Activated CD4-positive, alpha-beta memory T cell treated with anti-CD3 and anti-CD28 coated beads for 36 hours (primary cell): ENCODE measurements at regions not wholly inside any gene's neighbourhood (a gene's known extent, or its start where the extent isn't known, plus 50 kb on each side); places are given as distances from the start of the nearest gene placed in this dataset.
"Not testable (repeated sequence)": the region's sequence is repeated elsewhere in the genome, so short reads cannot be mapped to it uniquely, and the experiment has no call there.

Experiments used
- CTCF ChIA-PET: fragments of 350-600 bp; sonication (Branson Sonifier 250); formaldehyde crosslinking; loops from one replicate; lab custom pipeline; 2021; ENCODE audit warnings: antibody characterized with exemption, inconsistent platforms; lab: Charles Lee
- POLR2A ChIA-PET: fragments of 350-600 bp; sonication (Branson Sonifier 250); formaldehyde crosslinking; loops from one replicate; lab custom pipeline; 2021; ENCODE audit warnings: antibody characterized with exemption; lab: Charles Lee
- DNase-seq: peaks from one replicate; pipeline ENCODE4 v3.0.0-alpha.2; 2020
- H3K27ac Mint-ChIP-seq: one replicate; pipeline ENCODE4 v1.8.0; 2021; ENCODE audit warnings: mixed read lengths
- H3K27me3 Mint-ChIP-seq: one replicate; pipeline ENCODE4 v1.8.0; 2021; ENCODE audit warnings: mixed read lengths
- H3K36me3 Mint-ChIP-seq: one replicate; pipeline ENCODE4 v1.8.0; 2021; ENCODE audit warnings: mixed read lengths
- H3K4me1 Mint-ChIP-seq: one replicate; pipeline ENCODE4 v1.8.0; 2021; ENCODE audit warnings: low read depth, mixed read lengths
- H3K4me3 Mint-ChIP-seq: one replicate; pipeline ENCODE4 v1.8.0; 2021; ENCODE audit warnings: mild to moderate bottlenecking, mixed read lengths
- H3K9me3 Mint-ChIP-seq: one replicate; pipeline ENCODE4 v1.8.0; 2021; ENCODE audit warnings: mixed read lengths
- intact Hi-C: fragments of 100-400 bp; cut with micrococcal nuclease; formaldehyde crosslinking; loops from one replicate; pipeline ENCODE4 v1.15.1; 2023

GRCh38 chr7:142632271-142633134 is 116.8 kb upstream of the PRSS1 start:
- H3K4me3 Mint-ChIP-seq: no peak overlapping the region
- H3K27me3 Mint-ChIP-seq: no peaks in the 10 kb centered on the region
- H3K9me3 Mint-ChIP-seq: no peaks in the 10 kb centered on the region
- H3K36me3 Mint-ChIP-seq: no peaks in the 10 kb centered on the region
- CTCF ChIA-PET: interaction anchor here (0.6 to 4.6 kb wide), 26 partner anchors 8 to 583 kb away, joined by 3 to 71 read pairs (median 4); no protein-coding TSS in a partner anchor
- intact Hi-C loops: loop anchor here (1.0 to 10.0 kb wide), 5 partner anchors 37 to 582 kb away; no protein-coding TSS in a partner anchor
- POLR2A ChIA-PET: no interaction called here
- peaks cover 3% of the 10 kb centered on the region for H3K4me1 Mint-ChIP-seq
- H3K27ac Mint-ChIP-seq: no peak overlapping the region
- DNase-seq: peak; percentile 66

GRCh38 chr7:142629588-142630260 is 119.5 kb upstream of the PRSS1 start:
- no peak overlapping the region for H3K27ac Mint-ChIP-seq
- no peaks in the 10 kb centered on the region for H3K27me3 Mint-ChIP-seq
- POLR2A ChIA-PET: no interaction called here
- peaks cover 3% of the 10 kb centered on the region for H3K4me1 Mint-ChIP-seq
- CTCF ChIA-PET: interaction anchor here (0.7 to 4.6 kb wide), 4 partner anchors 82 to 224 kb away, joined by 3 to 71 read pairs (median 28); no protein-coding TSS in a partner anchor
- H3K36me3 Mint-ChIP-seq: no peaks in the 10 kb centered on the region
- no peaks in the 10 kb centered on the region for H3K9me3 Mint-ChIP-seq
- intact Hi-C loops: loop anchor here (5.0 to 10.0 kb wide), 2 partner anchors 223 to 585 kb away; no protein-coding TSS in a partner anchor
- no peak for DNase-seq
- no peak overlapping the region for H3K4me3 Mint-ChIP-seq

- Mint-ChIP-seq H3K9me3 (no peaks in the 10 kb centered on the region), H3K4me3 (no peak overlapping the region), H3K27me3 (no peaks in the 10 kb centered on the region), H3K27ac (no peak overlapping the region), H3K4me1 (peaks cover 3% of the 10 kb centered on the region), H3K36me3 (no peaks in the 10 kb centered on the region)
- ChIA-PET POLR2A (no interaction called here), CTCF (interaction anchor here (0.8 to 1.0 kb wide), 4 partner anchors 17 to 154 kb away, joined by 3 to 5 read pairs (median 4); no protein-coding TSS in a partner anchor)
- DNase-seq: no peak
- intact Hi-C loops: no loop called here
These were observed 120.3 kb upstream of the PRSS1 start for GRCh38 chr7:142628945-142629344.

GRCh38 chr7:142627223-142627622 is 122.0 kb upstream of the PRSS1 start:
- peak overlapping the region; percentile 86 for H3K27ac Mint-ChIP-seq
- peak overlapping the region; percentile 78 for H3K4me3 Mint-ChIP-seq
- DNase-seq, H3K9me3 Mint-ChIP-seq, H3K27me3 Mint-ChIP-seq, H3K4me1 Mint-ChIP-seq, POLR2A ChIA-PET, H3K36me3 Mint-ChIP-seq: not testable (repeated sequence)
- CTCF ChIA-PET: interaction anchor here (0.9 to 2.6 kb wide), 5 partner anchors 15 to 161 kb away, joined by 3 to 10 read pairs (median 3); no protein-coding TSS in a partner anchor
- intact Hi-C loops: loop anchor here (2.0 kb wide), 1 partner anchor 92 kb away; no protein-coding TSS in a partner anchor

- intact Hi-C loops: loop anchor here (1.0 to 2.0 kb wide), 2 partner anchors 92 to 185 kb away; no protein-coding TSS in a partner anchor
- Mint-ChIP-seq H3K27me3 (no peaks in the 10 kb centered on the region), H3K27ac (peak overlapping the region; percentile 86), H3K4me1 (no peaks in the 10 kb centered on the region), H3K9me3 (no peaks in the 10 kb centered on the region), H3K4me3 (peak overlapping the region; percentile 78), H3K36me3 (no peaks in the 10 kb centered on the region)
- peak; percentile 79 for DNase-seq
- ChIA-PET POLR2A (no interaction called here), CTCF (interaction anchor here (0.9 to 2.6 kb wide), 9 partner anchors 16 to 376 kb away, joined by 3 to 11 read pairs (median 3); no protein-coding TSS in a partner anchor)
These were observed 122.7 kb upstream of the PRSS1 start for GRCh38 chr7:142626420-142627035.

- POLR2A ChIA-PET, H3K27me3 Mint-ChIP-seq, H3K9me3 Mint-ChIP-seq, intact Hi-C loops, H3K27ac Mint-ChIP-seq, DNase-seq, H3K36me3 Mint-ChIP-seq, H3K4me3 Mint-ChIP-seq, H3K4me1 Mint-ChIP-seq: not testable (repeated sequence)
- CTCF ChIA-PET: interaction anchor here (0.9 to 2.6 kb wide), 8 partner anchors 10 to 378 kb away, joined by 3 to 11 read pairs (median 6); no protein-coding TSS in a partner anchor
These were observed 124.1 kb upstream of the PRSS1 start for GRCh38 chr7:142625216-142625615.

GRCh38 chr7:142620402-142620801 is 128.9 kb upstream of the PRSS1 start:
- POLR2A ChIA-PET: no interaction called here
- CTCF ChIA-PET: no interaction called here
- Mint-ChIP-seq H3K4me3 (peak overlapping the region; percentile 2), H3K9me3 (no peaks in the 10 kb centered on the region), H3K27me3 (no peaks in the 10 kb centered on the region), H3K36me3 (no peaks in the 10 kb centered on the region), H3K27ac (peak overlapping the region; percentile 40), H3K4me1 (peaks cover 8% of the 10 kb centered on the region)
- intact Hi-C loops: no loop called here
- no peak for DNase-seq

GRCh38 chr7:142618655-142619351 is 130.5 kb upstream of the PRSS1 start:
- CTCF ChIA-PET: interaction anchor here (0.7 kb wide), 1 partner anchor 606 kb away, joined by 3 read pairs; no protein-coding TSS in a partner anchor
- Mint-ChIP-seq H3K27me3 (no peaks in the 10 kb centered on the region), H3K36me3 (no peaks in the 10 kb centered on the region), H3K9me3 (no peaks in the 10 kb centered on the region), H3K27ac (peak overlapping the region; percentile 64), H3K4me3 (peak overlapping the region; percentile 45), H3K4me1 (peaks cover 10% of the 10 kb centered on the region)
- intact Hi-C loops: no loop called here
- DNase-seq: no peak
- POLR2A ChIA-PET: interaction anchor here (1.0 to 1.5 kb wide), 2 partner anchors 172 to 190 kb away, joined by 3 read pairs; no protein-coding TSS in a partner anchor

- intact Hi-C loops: no loop called here
- ChIA-PET POLR2A (interaction anchor here (1.7 kb wide), 1 partner anchor 181 kb away, joined by 7 read pairs; no protein-coding TSS in a partner anchor), CTCF (no interaction called here)
These were observed 132.4 kb upstream of the PRSS1 start for GRCh38 chr7:142616842-142617241.

GRCh38 chr7:142616121-142616643 is 133.1 kb upstream of the PRSS1 start:
- Mint-ChIP-seq H3K4me1 (peaks cover 18% of the 10 kb centered on the region), H3K27me3 (no peaks in the 10 kb centered on the region), H3K36me3 (no peaks in the 10 kb centered on the region), H3K27ac (peak overlapping the region; percentile 74), H3K9me3 (no peaks in the 10 kb centered on the region), H3K4me3 (peak overlapping the region; percentile 66)
- intact Hi-C loops: no loop called here
- POLR2A ChIA-PET: interaction anchor here (0.5 to 1.7 kb wide), 2 partner anchors 182 to 188 kb away, joined by 3 to 7 read pairs; no protein-coding TSS in a partner anchor
- no peak for DNase-seq
- CTCF ChIA-PET: interaction anchor here (1.4 kb wide), 1 partner anchor 194 kb away, joined by 3 read pairs; no protein-coding TSS in a partner anchor

More at GRCh38 chr7:142616842-142617241, 132.4 kb upstream of the PRSS1 start:
- peaks cover 12% of the 10 kb centered on the region for H3K4me1 Mint-ChIP-seq
- H3K27ac Mint-ChIP-seq: peak overlapping the region; percentile 74
- H3K36me3 Mint-ChIP-seq: no peaks in the 10 kb centered on the region
- peak overlapping the region; percentile 66 for H3K4me3 Mint-ChIP-seq
- H3K27me3 Mint-ChIP-seq: no peaks in the 10 kb centered on the region
- no peaks in the 10 kb centered on the region for H3K9me3 Mint-ChIP-seq
- no peak for DNase-seq
